ENCODE measurements at regions not wholly inside any gene's neighbourhood (a gene's known extent, or its start where the extent isn't known, plus 50 kb on each side); places are given as distances from the start of the nearest gene placed in this dataset.
A peak's percentile ranks its signal among the peaks of the same experiment; 100 is the strongest.
"Not testable (repeated sequence)": the region's sequence is repeated elsewhere in the genome, so short reads cannot be mapped to it uniquely, and the experiment has no call there.

GRCh38 chr4:155590796-155591585 is 75.7 kb upstream of the GUCY1A1 start:
- no peak for DNase-seq

GRCh38 chr4:155588437-155588836 is 78.2 kb upstream of the GUCY1A1 start:
- no peak for DNase-seq

GRCh38 chr4:155587766-155588165 is 78.9 kb upstream of the GUCY1A1 start:
- no peak for DNase-seq

- no peak for DNase-seq
These were observed 83.6 kb upstream of the GUCY1A1 start for GRCh38 chr4:155582971-155583437.

- DNase-seq: no peak
These were observed 84.6 kb upstream of the GUCY1A1 start for GRCh38 chr4:155582041-155582440.

- DNase-seq: peak; percentile 20
These were observed 87.8 kb upstream of the GUCY1A1 start for GRCh38 chr4:155578726-155579370.

GRCh38 chr4:155578219-155578618 is 88.4 kb upstream of the GUCY1A1 start:
- no peak for DNase-seq

GRCh38 chr4:155574329-155574728 is 92.3 kb upstream of the GUCY1A1 start:
- not testable (repeated sequence) for DNase-seq

GRCh38 chr4:155573126-155573525 is 93.5 kb upstream of the GUCY1A1 start:
- DNase-seq: no peak

GRCh38 chr4:155572106-155572703 is 94.4 kb upstream of the GUCY1A1 start:
- no peak for DNase-seq

GRCh38 chr4:155571184-155571944 is 95.3 kb upstream of the GUCY1A1 start:
- no peak for DNase-seq

GRCh38 chr4:155570661-155571060 is 96.0 kb upstream of the GUCY1A1 start:
- DNase-seq: no peak

GRCh38 chr4:155569960-155570515 is 96.6 kb upstream of the GUCY1A1 start:
- no peak for DNase-seq

- DNase-seq: no peak
These were observed 97.2 kb upstream of the GUCY1A1 start for GRCh38 chr4:155569471-155569870.

GRCh38 chr4:155568641-155569220 is 97.9 kb upstream of the GUCY1A1 start:
- DNase-seq: no peak

- DNase-seq: no peak
These were observed 100.3 kb upstream of the GUCY1A1 start for GRCh38 chr4:155566354-155566753.

- DNase-seq: no peak
These were observed 100.9 kb upstream of the GUCY1A1 start for GRCh38 chr4:155565776-155566175.

GRCh38 chr4:155565330-155565729 is 101.3 kb upstream of the GUCY1A1 start:
- DNase-seq: no peak

GRCh38 chr4:155564880-155565279 is 101.8 kb upstream of the GUCY1A1 start:
- no peak for DNase-seq

- DNase-seq: no peak
These were observed 102.6 kb upstream of the GUCY1A1 start for GRCh38 chr4:155564086-155564485.

- no peak for DNase-seq
These were observed 106.7 kb upstream of the GUCY1A1 start for GRCh38 chr4:155559915-155560314.

GRCh38 chr4:155552180-155552579 is 114.5 kb upstream of the GUCY1A1 start:
- peak; percentile 71 for DNase-seq

Data from T1000 (cell line).